ENCODE measurements at regions not wholly inside any gene's neighbourhood (a gene's known extent, or its start where the extent isn't known, plus 50 kb on each side); places are given as distances from the start of the nearest gene placed in this dataset.

- Mint-ChIP-seq H3K27me3 (ENCODE audit: low read depth) (no peaks in the 10 kb centered on the region), H3K4me3 (no peak overlapping the region), H3K9me3 (peaks cover 6% of the 10 kb centered on the region), H3K36me3 (no peaks in the 10 kb centered on the region), H3K4me1 (peaks cover 39% of the 10 kb centered on the region), H3K27ac (no peak overlapping the region)
- TF ChIP-seq CTCF (IDR thresholded peaks at IDR 0.05; ENCODE audit: unreplicated experiment) = no peak
- DNase-seq (ENCODE audit: low spot score in 2 of 2, unreplicated experiment in 2 of 2) = no peak
Measured at GRCh38 chr9:13331320-13331719, 51.8 kb upstream of the MPDZ start.

- Mint-ChIP-seq H3K27me3 (ENCODE audit: low read depth) (no peaks in the 10 kb centered on the region), H3K4me1 (peaks cover 41% of the 10 kb centered on the region), H3K27ac (peak overlapping the region; percentile 23), H3K36me3 (no peaks in the 10 kb centered on the region), H3K4me3 (no peak overlapping the region), H3K9me3 (peaks cover 5% of the 10 kb centered on the region)
- no peak for TF ChIP-seq CTCF (IDR thresholded peaks at IDR 0.05; ENCODE audit: unreplicated experiment)
- DNase-seq (ENCODE audit: low spot score in 2 of 2, unreplicated experiment in 2 of 2) = no peak
Measured at GRCh38 chr9:13330396-13331004, 51.0 kb upstream of the MPDZ start.
